Naive thymus-derived CD8-positive, alpha-beta T cell (primary cell): ENCODE measurements at regions not wholly inside any gene's neighbourhood (a gene's known extent, or its start where the extent isn't known, plus 50 kb on each side); places are given as distances from the start of the nearest gene placed in this dataset.
A peak's percentile ranks its signal among the peaks of the same experiment; 100 is the strongest.

Source experiments
- ATAC-seq, 2 donors: fragments of 150-1000 bp; cut with Tn5 transposase in 1 of 2; sonication (Bioruptor Pico), chemical (Tn5 transposase) in 1 of 2; 1 replicate in 1 of 2; 2 replicates in 1 of 2; pipeline ENCODE4 v1.10.0; 2021; ENCODE audit warnings: mild to moderate bottlenecking in 2 of 2, moderate library complexity in 2 of 2
- POLR2A ChIA-PET: fragments of 350-600 bp; sonication (Branson Sonifier 250); formaldehyde crosslinking; loops from one replicate; lab custom pipeline; 2021; ENCODE audit warnings: antibody characterized with exemption; lab: Charles Lee
- DNase-seq, 10 donors: peaks; one replicate each; pipeline versions ENCODE4 v3.0.0 to v3.0.0-alpha.2; 2020 to 2022
- H3K27ac Mint-ChIP-seq, 10 donors: one replicate each; pipeline ENCODE4 v1.8.0; 2020 to 2022; ENCODE audit warnings: mild to moderate bottlenecking in 10 of 10, mixed read lengths in 10 of 10, moderate library complexity in 4 of 10, inconsistent platforms in 1 of 10
- H3K27me3 Mint-ChIP-seq, 5 donors: one replicate each; pipeline ENCODE4 v1.8.0; 2021 to 2022; ENCODE audit warnings: mixed read lengths in 5 of 5
- H3K36me3 Mint-ChIP-seq, 3 donors: one replicate each; pipeline ENCODE4 v1.8.0; 2020 to 2022; ENCODE audit warnings: mixed read lengths in 3 of 3, mild to moderate bottlenecking in 2 of 3, inconsistent platforms in 1 of 3
- H3K4me1 Mint-ChIP-seq, 4 donors: one replicate each; pipeline ENCODE4 v1.8.0; 2021 to 2022; ENCODE audit warnings: mixed read lengths in 4 of 4
- H3K4me3 Mint-ChIP-seq, 10 donors: one replicate each; pipeline ENCODE4 v1.8.0; 2020 to 2022; ENCODE audit warnings: mild to moderate bottlenecking in 10 of 10, mixed read lengths in 10 of 10, moderate library complexity in 6 of 10, inconsistent platforms in 1 of 10
- H3K9me3 Mint-ChIP-seq, 9 donors: one replicate each; pipeline ENCODE4 v1.8.0; 2020 to 2022; ENCODE audit warnings: mixed read lengths in 9 of 9, mild to moderate bottlenecking in 3 of 9, inconsistent platforms in 1 of 9, moderate library complexity in 1 of 9

GRCh38 chr6:164401871-164402270 is 907.5 kb downstream of the C6orf118 start:
- no peaks in the 10 kb centered on the region for H3K36me3 Mint-ChIP-seq
- no peak for ATAC-seq
- POLR2A ChIA-PET, result no interaction called here
- peaks cover 0 to 15% (median 3%) of the 10 kb centered on the region in 9 donors for H3K9me3 Mint-ChIP-seq
- no peaks in the 10 kb centered on the region for H3K27me3 Mint-ChIP-seq
- no peak overlapping the region for H3K4me3 Mint-ChIP-seq
- no peak overlapping the region for H3K27ac Mint-ChIP-seq
- no peak for DNase-seq
- H3K4me1 Mint-ChIP-seq, result peaks cover 0 to 5% (median 4%) of the 10 kb centered on the region in 4 donors

GRCh38 chr6:164398647-164399046 is 910.8 kb downstream of the C6orf118 start:
- Mint-ChIP-seq H3K4me1 (peaks cover 0 to 11% (median 7%) of the 10 kb centered on the region in 4 donors), H3K27ac (no peak overlapping the region), H3K9me3 (peaks cover 0 to 13% (median 0%) of the 10 kb centered on the region in 9 donors), H3K36me3 (peaks cover 0 to 2% (median 0%) of the 10 kb centered on the region in 3 donors), H3K4me3 (no peak overlapping the region), H3K27me3 (no peaks in the 10 kb centered on the region)
- POLR2A ChIA-PET, result no interaction called here
- ATAC-seq, result no peak
- DNase-seq, result no peak

- peaks cover 0 to 11% (median 7%) of the 10 kb centered on the region in 4 donors for H3K4me1 Mint-ChIP-seq
- peak overlapping the region; percentile 25 to 77 (median 53) for H3K4me3 Mint-ChIP-seq
- peak overlapping the region in 2 of 10 donors; percentile 15 to 35 for H3K27ac Mint-ChIP-seq
- ATAC-seq (no peak), DNase-seq (peak in 1 of 10 donors; percentile 1)
- H3K9me3 Mint-ChIP-seq, result peaks cover 0 to 13% (median 0%) of the 10 kb centered on the region in 9 donors
- peaks cover 0 to 2% (median 0%) of the 10 kb centered on the region in 3 donors for H3K36me3 Mint-ChIP-seq
- POLR2A ChIA-PET, result no interaction called here
- H3K27me3 Mint-ChIP-seq, result no peaks in the 10 kb centered on the region
These were observed 913.0 kb downstream of the C6orf118 start for GRCh38 chr6:164396071-164397047.

GRCh38 chr6:164379795-164380194 is 929.6 kb downstream of the C6orf118 start:
- ATAC-seq, result no peak
- no peak for DNase-seq
- Mint-ChIP-seq H3K9me3 (peaks cover 4 to 34% (median 12%) of the 10 kb centered on the region in 9 donors), H3K4me3 (no peak overlapping the region), H3K27ac (no peak overlapping the region), H3K4me1 (no peaks in the 10 kb centered on the region), H3K36me3 (peaks cover 0 to 7% (median 0%) of the 10 kb centered on the region in 3 donors), H3K27me3 (no peaks in the 10 kb centered on the region)
- POLR2A ChIA-PET, result no interaction called here

- H3K4me3 Mint-ChIP-seq, result no peak overlapping the region
- H3K9me3 Mint-ChIP-seq, result peaks cover 2 to 23% (median 12%) of the 10 kb centered on the region in 9 donors
- no peaks in the 10 kb centered on the region for H3K27me3 Mint-ChIP-seq
- DNase-seq, result no peak
- no peaks in the 10 kb centered on the region for H3K4me1 Mint-ChIP-seq
- H3K27ac Mint-ChIP-seq, result no peak overlapping the region
- POLR2A ChIA-PET, result no interaction called here
- peaks cover 0 to 7% (median 0%) of the 10 kb centered on the region in 3 donors for H3K36me3 Mint-ChIP-seq
- no peak for ATAC-seq
These were observed 931.1 kb downstream of the C6orf118 start for GRCh38 chr6:164378330-164378729.

- DNase-seq (no peak), ATAC-seq (no peak)
- Mint-ChIP-seq H3K9me3 (peaks cover 2 to 23% (median 11%) of the 10 kb centered on the region in 9 donors), H3K4me1 (no peaks in the 10 kb centered on the region), H3K27me3 (no peaks in the 10 kb centered on the region), H3K4me3 (no peak overlapping the region), H3K27ac (no peak overlapping the region), H3K36me3 (peaks cover 0 to 7% (median 0%) of the 10 kb centered on the region in 3 donors)
- POLR2A ChIA-PET, result no interaction called here
These were observed 932.0 kb downstream of the C6orf118 start for GRCh38 chr6:164377348-164377918.

- no peaks in the 10 kb centered on the region for H3K4me1 Mint-ChIP-seq
- H3K4me3 Mint-ChIP-seq, result no peak overlapping the region
- no peak overlapping the region for H3K27ac Mint-ChIP-seq
- no peaks in the 10 kb centered on the region for H3K36me3 Mint-ChIP-seq
- ATAC-seq (no peak), DNase-seq (no peak)
- no peaks in the 10 kb centered on the region for H3K27me3 Mint-ChIP-seq
- peaks cover 0 to 12% (median 3%) of the 10 kb centered on the region in 9 donors for H3K9me3 Mint-ChIP-seq
- POLR2A ChIA-PET, result no interaction called here
These were observed 938.6 kb downstream of the C6orf118 start for GRCh38 chr6:164370773-164371172.

- Mint-ChIP-seq H3K27ac (no peak overlapping the region), H3K9me3 (peaks cover 8 to 58% (median 36%) of the 10 kb centered on the region in 9 donors), H3K4me1 (no peaks in the 10 kb centered on the region), H3K4me3 (no peak overlapping the region), H3K36me3 (peaks cover 0 to 41% (median 0%) of the 10 kb centered on the region in 3 donors), H3K27me3 (peaks cover 0 to 4% (median 0%) of the 10 kb centered on the region in 5 donors)
- POLR2A ChIA-PET, result no interaction called here
- ATAC-seq (no peak), DNase-seq (no peak)
These were observed 944.9 kb downstream of the QKI start for GRCh38 chr6:164359441-164359840.

- Mint-ChIP-seq H3K4me1 (no peaks in the 10 kb centered on the region), H3K36me3 (peaks cover 0 to 41% (median 0%) of the 10 kb centered on the region in 3 donors), H3K4me3 (no peak overlapping the region), H3K9me3 (peaks cover 8 to 58% (median 37%) of the 10 kb centered on the region in 9 donors), H3K27ac (no peak overlapping the region), H3K27me3 (peaks cover 0 to 4% (median 0%) of the 10 kb centered on the region in 5 donors)
- POLR2A ChIA-PET, result no interaction called here
- DNase-seq (no peak), ATAC-seq (no peak)
These were observed 944.5 kb downstream of the QKI start for GRCh38 chr6:164359036-164359435.

- Mint-ChIP-seq H3K27ac (no peak overlapping the region), H3K36me3 (peaks cover 0 to 32% (median 0%) of the 10 kb centered on the region in 3 donors), H3K27me3 (no peaks in the 10 kb centered on the region), H3K4me1 (no peaks in the 10 kb centered on the region), H3K9me3 (peaks cover 8 to 52% (median 28%) of the 10 kb centered on the region in 9 donors), H3K4me3 (no peak overlapping the region)
- POLR2A ChIA-PET, result no interaction called here
- ATAC-seq (no peak), DNase-seq (no peak)
These were observed 942.3 kb downstream of the QKI start for GRCh38 chr6:164356814-164357213.

- no peaks in the 10 kb centered on the region for H3K4me1 Mint-ChIP-seq
- ATAC-seq (no peak), DNase-seq (no peak)
- POLR2A ChIA-PET, result no interaction called here
- no peak overlapping the region for H3K4me3 Mint-ChIP-seq
- no peaks in the 10 kb centered on the region for H3K36me3 Mint-ChIP-seq
- H3K27ac Mint-ChIP-seq, result no peak overlapping the region
- no peaks in the 10 kb centered on the region for H3K27me3 Mint-ChIP-seq
- peaks cover 0 to 28% (median 2%) of the 10 kb centered on the region in 9 donors for H3K9me3 Mint-ChIP-seq
These were observed 932.9 kb downstream of the QKI start for GRCh38 chr6:164347455-164347854.

- POLR2A ChIA-PET, result no interaction called here
- no peak overlapping the region for H3K27ac Mint-ChIP-seq
- H3K36me3 Mint-ChIP-seq, result no peaks in the 10 kb centered on the region
- H3K9me3 Mint-ChIP-seq, result peaks cover 0 to 32% (median 2%) of the 10 kb centered on the region in 9 donors
- H3K4me3 Mint-ChIP-seq, result no peak overlapping the region
- DNase-seq, result no peak
- no peaks in the 10 kb centered on the region for H3K4me1 Mint-ChIP-seq
- H3K27me3 Mint-ChIP-seq, result no peaks in the 10 kb centered on the region
- no peak for ATAC-seq
These were observed 932.1 kb downstream of the QKI start for GRCh38 chr6:164346631-164347030.
